ENCODE measurements at regions not wholly inside any gene's neighbourhood (a gene's known extent, or its start where the extent isn't known, plus 50 kb on each side); places are given as distances from the start of the nearest gene placed in this dataset.

- no peaks in the 10 kb centered on the region for H3K9me3 ChIP-seq
- TF ChIP-seq, protein P1, sequence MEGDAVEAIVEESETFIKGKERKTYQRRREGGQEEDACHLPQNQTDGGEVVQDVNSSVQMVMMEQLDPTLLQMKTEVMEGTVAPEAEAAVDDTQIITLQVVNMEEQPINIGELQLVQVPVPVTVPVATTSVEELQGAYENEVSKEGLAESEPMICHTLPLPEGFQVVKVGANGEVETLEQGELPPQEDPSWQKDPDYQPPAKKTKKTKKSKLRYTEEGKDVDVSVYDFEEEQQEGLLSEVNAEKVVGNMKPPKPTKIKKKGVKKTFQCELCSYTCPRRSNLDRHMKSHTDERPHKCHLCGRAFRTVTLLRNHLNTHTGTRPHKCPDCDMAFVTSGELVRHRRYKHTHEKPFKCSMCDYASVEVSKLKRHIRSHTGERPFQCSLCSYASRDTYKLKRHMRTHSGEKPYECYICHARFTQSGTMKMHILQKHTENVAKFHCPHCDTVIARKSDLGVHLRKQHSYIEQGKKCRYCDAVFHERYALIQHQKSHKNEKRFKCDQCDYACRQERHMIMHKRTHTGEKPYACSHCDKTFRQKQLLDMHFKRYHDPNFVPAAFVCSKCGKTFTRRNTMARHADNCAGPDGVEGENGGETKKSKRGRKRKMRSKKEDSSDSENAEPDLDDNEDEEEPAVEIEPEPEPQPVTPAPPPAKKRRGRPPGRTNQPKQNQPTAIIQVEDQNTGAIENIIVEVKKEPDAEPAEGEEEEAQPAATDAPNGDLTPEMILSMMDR (IDR thresholded peaks at IDR 0.05): no peak
- no peak overlapping the region for H3K4me3 ChIP-seq
- no peaks in the 10 kb centered on the region for H3K36me3 ChIP-seq
- no peak overlapping the region for H3K27ac ChIP-seq
- H3K27me3 ChIP-seq: no peaks in the 10 kb centered on the region
- no peaks in the 10 kb centered on the region for H3K4me1 ChIP-seq
- DNase-seq: peak in 2 of 4 donors; percentile 60 to 70
- no peak for ATAC-seq
- intact Hi-C loops (cut with DNase I): no loop called here
These were observed 277.3 kb upstream of the HAND2 start for GRCh38 chr4:173807347-173807746.

DNA sequence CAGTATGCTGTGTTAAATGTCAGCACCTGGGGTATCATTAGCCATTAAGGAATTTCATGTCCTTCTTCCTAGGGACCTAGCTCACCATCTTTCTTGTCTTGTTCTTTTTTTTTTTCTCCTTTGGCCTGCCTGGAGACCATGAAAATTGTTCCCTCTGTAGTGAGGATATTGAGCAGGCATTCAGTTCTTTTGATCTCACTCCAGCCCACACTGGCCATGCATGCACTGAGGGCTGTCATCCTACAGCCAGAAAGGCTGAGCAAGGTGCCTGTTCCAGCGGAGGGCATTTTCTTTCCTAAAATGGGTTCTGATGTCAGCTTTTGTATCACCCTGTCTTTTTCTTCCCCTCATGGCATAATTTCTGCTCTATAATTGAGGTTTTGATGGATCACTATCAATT, 275.9 kb upstream of the HAND2 start:
- H3K27me3 ChIP-seq: no peaks in the 10 kb centered on the region
- no peak for ATAC-seq
- no peak overlapping the region for H3K27ac ChIP-seq
- TF ChIP-seq, protein P1 (IDR thresholded peaks at IDR 0.05): no peak
- intact Hi-C loops (cut with DNase I): no loop called here
- H3K4me1 ChIP-seq: no peaks in the 10 kb centered on the region
- DNase-seq: no peak
- H3K4me3 ChIP-seq: no peak overlapping the region
- no peaks in the 10 kb centered on the region for H3K36me3 ChIP-seq
- H3K9me3 ChIP-seq: no peaks in the 10 kb centered on the region

- intact Hi-C loops (cut with DNase I): no loop called here
- no peak overlapping the region for H3K27ac ChIP-seq
- ATAC-seq: no peak
These were observed 272.6 kb upstream of the HAND2 start for GRCh38 chr4:173802662-173803022.

GRCh38 chr4:173801876-173802661, 272.0 kb upstream of the HAND2 start:
- TF ChIP-seq, protein P1 (IDR thresholded peaks at IDR 0.05): no peak
- DNase-seq (no peak), ATAC-seq (no peak)
- intact Hi-C loops (cut with DNase I): no loop called here
- H3K27me3 ChIP-seq: no peaks in the 10 kb centered on the region
- no peak overlapping the region for H3K4me3 ChIP-seq
- no peak overlapping the region for H3K27ac ChIP-seq
- peaks cover 0 to 2% of the 10 kb centered on the region in 2 donors for H3K9me3 ChIP-seq
- H3K36me3 ChIP-seq: no peaks in the 10 kb centered on the region
- no peaks in the 10 kb centered on the region for H3K4me1 ChIP-seq

More at GRCh38 chr4:173802662-173803022, 272.6 kb upstream of the HAND2 start:
- Histone ChIP-seq H3K4me3 (no peak overlapping the region), H3K9me3 (peaks cover 0 to 2% of the 10 kb centered on the region in 2 donors), H3K27me3 (no peaks in the 10 kb centered on the region), H3K4me1 (no peaks in the 10 kb centered on the region), H3K36me3 (no peaks in the 10 kb centered on the region)
- DNase-seq: no peak
- TF ChIP-seq, protein P1 (IDR thresholded peaks at IDR 0.05): no peak

GRCh38 chr4:173801361-173801760, 271.3 kb upstream of the HAND2 start:
- H3K36me3 ChIP-seq: no peaks in the 10 kb centered on the region
- ATAC-seq (no peak), DNase-seq (no peak)
- intact Hi-C loops (cut with DNase I): no loop called here
- no peak overlapping the region for H3K4me3 ChIP-seq
- H3K9me3 ChIP-seq: peaks cover 0 to 2% of the 10 kb centered on the region in 2 donors
- no peaks in the 10 kb centered on the region for H3K4me1 ChIP-seq
- no peaks in the 10 kb centered on the region for H3K27me3 ChIP-seq
- TF ChIP-seq, protein P1 (IDR thresholded peaks at IDR 0.05): no peak
- H3K27ac ChIP-seq: no peak overlapping the region
